Stimulated activated CD8-positive, alpha-beta memory T cell treated with anti-CD3 and anti-CD28 coated beads, Interleukin-15, amount 100 ng/mL, for 4 hours (primary cell): ENCODE measurements at regions not wholly inside any gene's neighbourhood (a gene's known extent, or its start where the extent isn't known, plus 50 kb on each side); places are given as distances from the start of the nearest gene placed in this dataset.

Experiments used
- DNase-seq, 2 donors: peaks; one replicate each; pipeline ENCODE4 v3.0.0-alpha.2; 2020; ENCODE audit warnings: low read depth in 2 of 2

GRCh38 chr1:38541223-38541622 is 318.3 kb downstream of the RRAGC start:
- no peak for DNase-seq

DNA sequence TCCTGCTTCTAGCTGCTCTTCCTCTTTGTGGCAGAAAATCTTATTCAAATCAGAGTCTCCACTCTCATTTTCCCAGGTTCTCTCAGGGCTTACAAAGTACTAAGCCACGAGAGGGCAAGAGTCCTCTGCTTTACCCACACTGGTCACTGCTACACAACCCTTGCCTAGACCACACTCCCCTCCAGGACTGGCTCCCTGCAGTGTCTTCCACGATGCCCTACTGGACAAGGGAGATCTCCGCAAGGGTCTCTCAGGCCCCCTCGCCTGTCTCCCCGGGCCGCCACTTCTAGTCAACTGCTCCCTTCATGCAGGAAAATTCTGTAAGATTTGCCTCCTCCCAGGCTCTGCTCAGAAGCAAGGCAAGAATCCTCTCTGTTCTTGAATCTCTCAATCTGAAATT is 319.6 kb downstream of the RRAGC start:
- DNase-seq, result no peak

DNA sequence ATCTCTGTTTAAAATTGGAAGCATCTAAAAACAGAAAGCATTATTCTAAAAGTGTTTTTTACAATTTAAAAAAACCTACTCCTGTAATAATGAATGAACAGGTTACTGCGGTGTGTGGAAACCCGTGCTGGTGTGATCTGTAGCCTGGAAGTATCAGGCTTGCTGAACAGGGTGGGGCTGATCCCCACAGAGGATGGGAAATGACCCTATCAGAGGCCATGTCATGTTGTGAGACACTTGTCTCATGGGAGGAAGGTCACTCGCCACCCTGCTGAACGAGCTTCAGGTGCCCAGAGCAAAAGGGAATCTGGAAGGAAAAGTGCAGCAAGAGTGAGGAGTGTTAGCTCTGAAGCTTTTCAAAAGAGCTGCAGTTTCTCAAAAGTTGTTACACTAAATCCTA is 320.7 kb downstream of the RRAGC start:
- DNase-seq, result no peak

DNA sequence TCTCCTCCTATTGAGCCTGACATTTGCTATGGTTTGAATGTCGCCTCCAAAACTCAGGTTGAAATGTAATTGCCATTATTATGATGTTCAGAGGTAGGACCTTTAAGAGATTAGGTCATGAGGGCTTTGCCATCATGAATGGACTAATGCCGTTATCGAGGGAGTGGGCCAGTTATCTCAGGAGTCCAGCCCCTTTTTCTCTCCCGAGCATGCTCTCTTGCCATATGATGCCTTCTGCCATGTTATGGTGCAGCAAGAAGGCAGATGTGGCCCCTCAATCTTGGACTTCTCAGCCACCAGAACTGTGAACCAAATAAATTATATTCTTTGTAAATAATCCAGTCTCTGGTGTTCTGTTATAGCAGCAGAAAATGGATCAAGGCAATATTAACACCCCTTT is 323.5 kb downstream of the RRAGC start:
- DNase-seq, result no peak

DNA sequence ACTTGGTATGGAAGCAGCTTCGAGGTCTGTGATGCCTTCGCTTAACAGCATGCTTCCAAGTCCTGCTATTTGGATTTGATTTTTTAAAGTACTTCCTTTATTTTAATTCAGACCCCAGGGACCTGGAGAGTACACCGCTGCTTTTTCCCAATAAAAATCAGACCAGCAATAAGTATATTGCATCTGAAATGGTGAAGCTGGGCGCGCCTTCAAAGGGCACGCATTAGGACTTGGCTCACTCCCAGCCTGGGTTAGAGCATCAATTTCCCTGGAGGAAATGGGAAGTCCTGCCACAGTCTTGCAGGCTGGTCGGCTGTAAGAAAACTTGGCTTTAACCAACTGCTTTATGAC is 325.1 kb downstream of the RRAGC start:
- no peak for DNase-seq

- DNase-seq, result no peak
Measured at GRCh38 chr1:38533772-38534472, 325.6 kb downstream of the RRAGC start.

DNA sequence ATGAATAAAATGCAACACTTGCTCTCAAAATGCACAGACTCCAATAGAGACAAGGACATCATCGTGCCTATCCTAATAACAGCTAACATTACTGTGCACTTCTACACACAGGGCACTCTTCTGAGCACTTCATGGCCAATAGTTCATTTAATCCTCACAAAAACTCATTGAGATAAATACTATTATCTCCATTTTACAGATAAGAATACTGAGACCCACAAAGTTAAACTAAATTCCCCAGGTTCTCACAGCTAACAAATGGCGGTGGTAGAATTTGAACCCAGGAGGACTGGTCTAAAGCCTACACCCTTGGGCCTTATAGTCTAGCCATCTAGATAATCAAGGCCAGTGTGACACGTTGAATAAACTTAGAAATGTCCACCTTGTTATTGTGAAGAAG is 328.6 kb downstream of the RRAGC start:
- no peak for DNase-seq

DNA sequence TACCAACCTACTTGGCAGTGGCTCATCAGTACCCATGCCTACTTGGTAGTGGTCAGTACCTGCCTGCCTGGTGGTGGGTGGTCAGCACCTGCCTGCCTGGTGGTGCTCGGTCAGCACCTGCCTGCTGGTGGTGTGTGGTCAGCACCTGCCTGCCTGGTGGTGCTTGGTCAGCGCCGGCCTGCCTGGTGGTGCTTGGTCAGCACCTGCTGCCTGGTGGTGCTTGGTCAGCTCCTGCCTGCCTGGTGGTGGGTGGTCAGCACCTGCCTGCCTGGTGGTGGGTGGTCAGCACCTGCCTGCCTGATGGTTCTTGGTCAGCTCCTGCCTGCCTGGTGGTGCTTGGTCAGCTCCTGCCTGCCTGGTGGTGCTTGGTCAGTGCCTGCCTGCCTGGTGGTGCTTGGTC is 329.6 kb downstream of the RRAGC start:
- no peak for DNase-seq

DNA sequence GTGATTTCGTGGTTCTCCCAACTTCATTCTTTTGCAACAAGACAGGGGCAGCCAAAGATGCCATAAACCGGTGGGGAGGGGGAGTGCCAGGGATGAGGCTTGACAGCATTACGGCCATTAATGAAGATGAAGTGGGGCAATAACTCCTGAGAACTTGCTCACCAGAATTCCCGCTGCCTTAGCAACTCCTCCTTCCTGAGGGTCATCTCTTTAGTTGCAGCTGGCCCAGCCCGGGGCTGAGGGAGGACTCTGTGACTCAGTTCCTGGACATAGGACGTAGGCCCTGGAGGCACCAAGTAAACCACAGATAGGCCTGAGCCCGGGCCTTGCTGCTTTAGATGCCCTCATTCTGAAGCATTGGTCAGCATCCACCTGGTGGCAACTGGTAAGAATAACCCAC is 330.2 kb downstream of the RRAGC start:
- DNase-seq, result no peak

DNA sequence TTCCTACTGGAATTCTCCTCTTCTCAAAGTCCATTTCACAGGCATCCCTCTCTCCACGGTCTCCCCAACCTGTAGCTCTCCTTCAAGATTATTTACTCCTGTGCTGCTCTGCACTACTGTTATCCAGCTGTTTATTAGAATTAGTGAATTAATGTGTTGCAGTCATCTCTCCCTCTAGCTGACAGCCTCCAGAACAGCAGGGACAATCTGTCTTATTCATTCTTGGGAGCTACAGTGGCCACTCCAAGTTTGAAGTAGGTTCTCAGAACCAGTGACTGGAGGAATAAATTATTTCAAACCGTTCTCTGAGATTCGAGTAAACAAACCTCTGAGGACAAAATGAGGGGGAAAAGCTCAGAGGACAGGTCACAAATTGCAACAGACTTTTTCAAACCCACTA is 330.9 kb downstream of the RRAGC start:
- DNase-seq, result no peak

DNA sequence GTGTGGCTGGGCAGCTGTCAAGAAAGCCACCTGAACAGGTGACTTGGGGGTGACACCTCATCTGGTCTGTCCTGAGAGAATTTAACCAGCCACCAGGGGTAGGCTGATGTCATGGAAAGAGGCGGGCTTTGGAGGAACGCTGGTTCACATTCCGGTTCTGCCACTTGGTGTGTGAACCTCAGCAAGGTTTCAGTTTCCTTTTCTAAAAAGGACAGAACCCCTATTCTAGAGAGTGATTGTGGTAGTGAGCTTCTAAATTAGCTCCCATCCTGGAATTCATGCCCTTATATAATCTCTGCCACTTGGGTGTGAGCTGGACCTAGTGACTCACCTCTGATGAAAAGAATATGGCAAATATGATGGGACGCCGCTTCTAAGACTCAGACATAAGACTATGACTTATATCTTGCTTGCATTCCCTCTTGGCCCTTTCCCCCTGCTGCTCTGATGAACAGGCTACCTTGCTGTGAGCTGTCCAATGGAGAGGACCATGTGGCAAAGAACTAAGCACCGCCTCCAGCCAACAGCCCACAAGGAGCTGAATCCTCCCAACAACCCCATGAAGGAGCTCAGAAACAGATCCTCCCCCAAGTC is 332.1 kb downstream of the RRAGC start:
- DNase-seq, result peak; percentile 13 to 44

GRCh38 chr1:38526046-38526445 is 333.5 kb downstream of the RRAGC start:
- DNase-seq, result no peak

- DNase-seq, result no peak
Measured at GRCh38 chr1:38525343-38526043, 334.1 kb downstream of the RRAGC start.

DNA sequence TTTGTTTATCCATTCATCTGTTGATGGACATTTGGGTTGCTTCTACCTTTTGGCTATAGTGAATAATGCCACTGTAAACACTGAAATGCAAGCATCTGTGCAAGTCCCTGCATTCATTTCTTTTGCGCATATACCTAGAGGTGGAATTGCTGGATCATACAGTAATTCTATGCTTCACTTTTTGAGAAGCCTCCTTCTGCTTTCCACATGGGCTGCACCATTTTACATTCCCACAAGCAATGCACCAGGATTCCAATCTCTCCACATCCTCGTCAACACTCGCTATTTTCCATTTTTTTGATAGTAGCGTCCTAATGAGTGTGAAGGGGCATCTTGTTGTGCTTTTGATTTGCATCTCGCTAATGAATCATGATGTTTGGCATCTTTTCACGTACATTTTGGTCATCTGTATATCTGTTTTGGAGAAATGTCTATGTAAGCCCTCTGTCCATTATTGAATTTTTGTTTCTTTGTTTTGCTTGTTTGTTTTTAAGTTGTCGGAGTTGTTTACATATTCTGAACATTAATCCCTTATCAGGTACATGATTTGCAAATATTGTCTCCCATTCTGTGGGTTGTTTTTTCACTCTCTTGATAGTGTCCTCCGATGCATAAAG is 335.4 kb downstream of the RRAGC start:
- no peak for DNase-seq

DNA sequence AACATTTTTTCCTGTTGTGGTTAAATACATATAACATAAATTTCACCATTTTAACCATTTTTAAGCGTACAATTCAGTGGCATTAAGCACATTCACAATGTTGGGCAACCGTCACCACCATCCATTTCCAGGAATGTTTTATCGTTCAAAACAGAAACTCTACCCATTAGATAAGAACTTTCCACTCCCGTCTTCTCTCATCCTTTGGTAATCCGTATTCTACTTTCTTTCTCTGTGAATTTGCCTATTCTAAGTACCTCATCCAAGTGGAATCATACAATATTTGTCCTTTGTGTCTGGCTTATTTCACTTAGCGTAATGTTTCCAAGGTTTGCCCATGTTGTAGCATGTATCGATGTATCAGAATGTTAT is 336.0 kb downstream of the RRAGC start:
- no peak for DNase-seq

GRCh38 chr1:38522915-38523567 is 336.5 kb downstream of the RRAGC start:
- DNase-seq, result no peak

DNA sequence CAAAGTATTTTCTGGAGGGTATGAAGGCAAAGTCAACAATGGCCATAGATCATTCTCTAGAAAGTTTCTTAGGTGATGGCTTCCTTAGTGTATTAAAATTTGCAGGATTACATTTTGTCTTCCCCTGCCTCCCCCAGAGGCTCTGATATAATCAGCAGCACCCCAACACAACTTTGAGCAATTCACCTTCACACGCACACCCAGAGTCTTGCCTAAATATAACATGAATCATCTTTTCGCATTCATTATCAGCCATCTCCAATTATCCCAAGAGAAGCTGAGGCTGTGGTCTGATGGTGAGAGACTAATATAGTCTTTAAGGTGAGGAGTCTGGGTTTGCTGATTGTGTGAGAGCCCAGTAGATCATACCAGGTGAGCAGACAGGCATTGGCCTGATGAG is 343.0 kb downstream of the RRAGC start:
- DNase-seq, result no peak

DNA sequence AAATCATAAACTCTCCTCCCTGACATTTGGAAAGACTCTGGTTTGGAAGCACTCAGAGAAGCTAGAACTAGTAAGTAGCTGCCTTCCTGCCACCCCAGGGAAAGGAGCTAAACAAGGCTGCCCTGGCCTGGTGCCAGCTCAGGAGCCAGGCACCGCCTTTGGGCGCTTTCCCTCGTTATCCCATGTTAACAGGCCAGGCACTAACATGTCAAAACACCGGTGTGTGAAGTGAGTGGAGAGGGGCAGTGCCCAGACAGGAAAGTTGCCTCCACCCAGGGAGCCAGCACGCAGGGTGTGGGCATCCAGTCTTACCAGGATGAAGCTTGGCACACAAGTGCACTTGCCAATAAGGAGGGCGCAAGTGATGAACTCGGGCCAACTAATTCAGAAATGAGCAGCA is 346.8 kb downstream of the RRAGC start:
- DNase-seq, result no peak

- no peak for DNase-seq
Measured at GRCh38 chr1:38512024-38512767, 347.4 kb downstream of the RRAGC start.

DNA sequence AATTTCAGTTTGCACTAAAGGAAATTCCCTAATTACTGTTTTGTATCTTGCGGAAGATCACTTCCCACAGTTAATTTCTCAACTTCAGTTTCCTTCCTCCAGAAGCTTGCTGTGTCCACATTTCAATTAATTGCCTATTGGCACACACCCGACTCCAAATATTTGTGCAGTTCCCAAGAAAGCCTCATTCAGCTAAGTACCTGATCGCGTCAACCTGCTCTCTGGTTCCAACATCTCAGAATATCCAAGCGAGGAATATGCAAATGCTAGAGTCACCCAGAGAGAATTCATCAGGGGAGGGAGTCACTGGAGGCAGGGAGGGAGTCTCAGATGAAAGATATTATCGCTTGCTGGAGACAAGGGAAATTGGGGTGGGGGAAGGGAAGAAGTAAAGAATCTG is 351.3 kb downstream of the RRAGC start:
- no peak for DNase-seq

DNA sequence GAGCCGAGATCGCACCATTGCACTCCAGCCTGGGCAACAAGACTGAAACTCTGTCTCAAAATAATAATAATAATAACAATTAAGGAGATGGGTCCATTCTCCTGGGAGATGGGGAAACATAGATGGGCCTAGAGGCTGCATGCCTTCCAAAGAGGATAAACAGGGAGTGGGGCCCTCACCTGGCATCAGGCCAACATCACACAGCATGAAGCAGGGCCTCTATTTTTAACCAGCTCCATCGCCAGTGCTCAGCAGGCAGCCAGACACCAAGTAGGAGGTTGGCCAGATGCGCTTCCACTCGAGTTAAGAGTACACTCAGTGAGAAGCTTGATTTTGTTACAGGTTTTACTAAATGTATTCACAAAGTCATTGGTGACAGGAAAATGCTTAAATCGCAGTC is 352.0 kb downstream of the RRAGC start:
- no peak for DNase-seq

- no peak for DNase-seq
Measured at GRCh38 chr1:38505944-38506343, 353.6 kb downstream of the RRAGC start.
